ENCODE measurements at regions not wholly inside any gene's neighbourhood (a gene's known extent, or its start where the extent isn't known, plus 50 kb on each side); places are given as distances from the start of the nearest gene placed in this dataset.

DNA sequence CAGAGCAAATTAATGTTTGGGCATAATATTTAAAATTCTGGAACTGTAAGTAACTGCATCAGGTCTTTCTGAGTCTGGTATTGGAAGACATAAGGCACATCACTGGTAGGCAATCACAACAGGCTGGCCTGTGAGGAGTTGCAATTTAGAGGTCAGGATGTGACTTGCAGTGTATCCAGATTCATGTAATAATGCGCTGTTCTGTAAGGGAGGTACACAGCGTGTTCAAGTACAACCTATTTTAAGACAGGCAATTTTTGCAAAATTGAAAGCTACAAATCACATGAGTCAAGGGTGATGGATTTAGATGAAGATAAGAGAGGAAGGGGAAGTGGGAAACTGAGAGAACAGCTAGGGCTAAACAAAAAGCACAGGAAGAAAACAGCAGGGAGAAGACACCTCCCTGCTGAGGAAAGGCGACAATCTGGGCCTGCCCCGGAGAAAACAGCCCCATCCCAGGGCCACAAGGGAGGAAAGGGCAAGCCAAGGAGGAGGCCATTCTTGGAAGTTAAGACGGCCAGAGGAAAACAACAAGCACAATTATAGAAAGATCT lies 138.1 kb downstream of the LACC1 start:
- WGBS, 2 donors (ENCODE audit: low coverage in 1 of 2), result 60 to 70% methylated on average over 5 of the region's 5 CpGs
- Histone ChIP-seq H3K9me3 (no peaks in the 10 kb centered on the region), H3K4me1 (peaks cover 0 to 14% (median 0%) of the 10 kb centered on the region in 4 donors), H3K27me3 (no peaks in the 10 kb centered on the region), H3K36me3 (no peaks in the 10 kb centered on the region), H3K4me3 (no peak overlapping the region), H3K27ac (no peak overlapping the region)
- TF ChIP-seq CTCF (IDR thresholded peaks at IDR 0.05), result no peak
- no peak for TF ChIP-seq EP300 (IDR thresholded peaks at IDR 0.05; ENCODE audit: low read depth)
- no peak for TF ChIP-seq POLR2AphosphoS5 (IDR thresholded peaks at IDR 0.05)
- TF ChIP-seq POLR2A (IDR thresholded peaks at IDR 0.05), result no peak
- DNase-seq, result no peak
- intact Hi-C loops (cut with DNase I; ENCODE audit: low total_unique reads) (no loop called here), in situ Hi-C loops (cut with MboI; ENCODE audit: low pct_ligation_motif_present in 1 of 4, low pct_unique_long_range_greater_than_20kb in 1 of 4, low sequenced_read_pairs in 3 of 4) (no loop called here)

DNA sequence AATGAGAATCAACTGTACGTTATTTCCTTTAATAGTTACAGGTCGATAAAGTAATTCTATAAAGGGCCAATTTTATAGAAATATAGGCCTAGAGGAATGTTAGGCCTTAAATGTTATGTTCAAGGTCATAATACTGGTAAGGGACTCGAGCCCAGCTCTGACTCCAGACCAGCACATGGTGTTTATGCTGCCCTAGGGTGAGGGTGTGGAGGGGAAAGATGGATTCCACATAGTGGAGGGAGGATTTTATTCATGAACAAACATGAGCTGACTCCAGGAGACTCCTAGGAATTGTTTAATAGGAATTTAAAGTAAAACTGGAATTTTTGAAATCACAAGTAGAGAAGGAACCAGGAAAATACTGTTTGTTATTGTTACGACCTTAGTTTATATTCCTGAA lies 139.9 kb downstream of the LACC1 start:
- Histone ChIP-seq H3K27me3 (no peaks in the 10 kb centered on the region), H3K36me3 (no peaks in the 10 kb centered on the region), H3K4me1 (no peaks in the 10 kb centered on the region), H3K27ac (no peak overlapping the region), H3K4me3 (no peak overlapping the region), H3K9me3 (no peaks in the 10 kb centered on the region)
- no peak for DNase-seq
- in situ Hi-C loops (cut with MboI; ENCODE audit: low pct_ligation_motif_present in 1 of 4, low pct_unique_long_range_greater_than_20kb in 1 of 4, low sequenced_read_pairs in 3 of 4) (no loop called here), intact Hi-C loops (cut with DNase I; ENCODE audit: low total_unique reads) (no loop called here)
- 75 to 83% methylated on average over 4 of the region's 4 CpGs for WGBS, 2 donors (ENCODE audit: low coverage in 1 of 2)
- TF ChIP-seq CTCF (IDR thresholded peaks at IDR 0.05), result no peak
- TF ChIP-seq EP300 (IDR thresholded peaks at IDR 0.05; ENCODE audit: low read depth), result no peak
- TF ChIP-seq POLR2AphosphoS5 (IDR thresholded peaks at IDR 0.05), result no peak
- no peak for TF ChIP-seq POLR2A (IDR thresholded peaks at IDR 0.05)

GRCh38 chr13:44021422-44021821 lies 141.7 kb downstream of the LACC1 start:
- in situ Hi-C loops (cut with MboI; ENCODE audit: low pct_ligation_motif_present in 1 of 4, low pct_unique_long_range_greater_than_20kb in 1 of 4, low sequenced_read_pairs in 3 of 4) (no loop called here), intact Hi-C loops (cut with DNase I; ENCODE audit: low total_unique reads) (no loop called here)
- Histone ChIP-seq H3K9me3 (no peaks in the 10 kb centered on the region), H3K36me3 (no peaks in the 10 kb centered on the region), H3K4me3 (no peak overlapping the region), H3K27me3 (no peaks in the 10 kb centered on the region), H3K4me1 (no peaks in the 10 kb centered on the region), H3K27ac (no peak overlapping the region)
- TF ChIP-seq POLR2A (IDR thresholded peaks at IDR 0.05) (no peak), EP300 (IDR thresholded peaks at IDR 0.05; ENCODE audit: low read depth) (no peak), POLR2AphosphoS5 (IDR thresholded peaks at IDR 0.05) (no peak), CTCF (IDR thresholded peaks at IDR 0.05) (no peak)
- DNase-seq, result no peak
- 40 to 68% methylated on average over 1 to 3 of the region's 3 CpGs for WGBS, 2 donors (ENCODE audit: low coverage in 1 of 2)

GRCh38 chr13:44022196-44022595 lies 142.5 kb downstream of the LACC1 start:
- H3K4me3 ChIP-seq, result no peak overlapping the region
- TF ChIP-seq POLR2A (IDR thresholded peaks at IDR 0.05) (no peak), POLR2AphosphoS5 (IDR thresholded peaks at IDR 0.05) (no peak), CTCF (IDR thresholded peaks at IDR 0.05) (no peak), EP300 (IDR thresholded peaks at IDR 0.05; ENCODE audit: low read depth) (no peak)
- no peak overlapping the region for H3K27ac ChIP-seq
- H3K4me1 ChIP-seq, result no peaks in the 10 kb centered on the region
- intact Hi-C loops (cut with DNase I; ENCODE audit: low total_unique reads) (no loop called here), in situ Hi-C loops (cut with MboI; ENCODE audit: low pct_ligation_motif_present in 1 of 4, low pct_unique_long_range_greater_than_20kb in 1 of 4, low sequenced_read_pairs in 3 of 4) (no loop called here)
- H3K36me3 ChIP-seq, result no peaks in the 10 kb centered on the region
- no peaks in the 10 kb centered on the region for H3K27me3 ChIP-seq
- 87 to 95% methylated on average over 2 of the region's 2 CpGs for WGBS, 2 donors (ENCODE audit: low coverage in 1 of 2)
- no peaks in the 10 kb centered on the region for H3K9me3 ChIP-seq
- no peak for DNase-seq

Data from transverse colon (tissue), 4 donors.